GM21576 (cell line): ENCODE measurements at regions not wholly inside any gene's neighbourhood (a gene's known extent, or its start where the extent isn't known, plus 50 kb on each side); places are given as distances from the start of the nearest gene placed in this dataset.

Experiments used
- ATAC-seq: cut with Tn5 transposase; IDR thresholded peaks from one replicate; pipeline ENCODE4 v1.9.1; 2021; ENCODE audit warnings: mild to moderate bottlenecking, moderate library complexity; ENCODE audit not compliant: unreplicated experiment

- ATAC-seq: no peak
These were observed 150.9 kb downstream of the EFNB2 start for GRCh38 chr13:106384516-106384915.

GRCh38 chr13:106383791-106384190 is 151.7 kb downstream of the EFNB2 start:
- no peak for ATAC-seq

GRCh38 chr13:106382534-106382933 is 152.9 kb downstream of the EFNB2 start:
- no peak for ATAC-seq

GRCh38 chr13:106381091-106381490 is 154.4 kb downstream of the EFNB2 start:
- ATAC-seq: no peak

GRCh38 chr13:106377931-106378662 is 157.4 kb downstream of the EFNB2 start:
- ATAC-seq: no peak

- ATAC-seq: no peak
These were observed 158.1 kb downstream of the EFNB2 start for GRCh38 chr13:106377341-106377740.

GRCh38 chr13:106376401-106377112 is 158.9 kb downstream of the EFNB2 start:
- no peak for ATAC-seq

- no peak for ATAC-seq
These were observed 160.4 kb downstream of the EFNB2 start for GRCh38 chr13:106375085-106375484.

- ATAC-seq: no peak
These were observed 160.8 kb downstream of the EFNB2 start for GRCh38 chr13:106374631-106375030.

- peak; percentile 63 for ATAC-seq
These were observed 161.4 kb downstream of the EFNB2 start for GRCh38 chr13:106373989-106374572.

GRCh38 chr13:106373304-106373988 is 162.0 kb downstream of the EFNB2 start:
- ATAC-seq: peak; percentile 71

- ATAC-seq: peak; percentile 44
These were observed 163.0 kb downstream of the EFNB2 start for GRCh38 chr13:106372199-106373155.

GRCh38 chr13:106371024-106371423 is 164.4 kb downstream of the EFNB2 start:
- ATAC-seq: no peak

- ATAC-seq: no peak
These were observed 165.6 kb downstream of the EFNB2 start for GRCh38 chr13:106369858-106370257.

- ATAC-seq: no peak
These were observed 166.4 kb downstream of the EFNB2 start for GRCh38 chr13:106369091-106369490.

GRCh38 chr13:106367361-106367971 is 168.0 kb downstream of the EFNB2 start:
- ATAC-seq: no peak

- no peak for ATAC-seq
These were observed 172.8 kb downstream of the EFNB2 start for GRCh38 chr13:106362707-106363106.

- ATAC-seq: no peak
These were observed 173.8 kb downstream of the EFNB2 start for GRCh38 chr13:106361621-106362020.

GRCh38 chr13:106357198-106357597 is 178.3 kb downstream of the EFNB2 start:
- no peak for ATAC-seq

GRCh38 chr13:106355866-106356265 is 179.6 kb downstream of the EFNB2 start:
- no peak for ATAC-seq
